ENCODE measurements at regions not wholly inside any gene's neighbourhood (a gene's known extent, or its start where the extent isn't known, plus 50 kb on each side); places are given as distances from the start of the nearest gene placed in this dataset.

DNA sequence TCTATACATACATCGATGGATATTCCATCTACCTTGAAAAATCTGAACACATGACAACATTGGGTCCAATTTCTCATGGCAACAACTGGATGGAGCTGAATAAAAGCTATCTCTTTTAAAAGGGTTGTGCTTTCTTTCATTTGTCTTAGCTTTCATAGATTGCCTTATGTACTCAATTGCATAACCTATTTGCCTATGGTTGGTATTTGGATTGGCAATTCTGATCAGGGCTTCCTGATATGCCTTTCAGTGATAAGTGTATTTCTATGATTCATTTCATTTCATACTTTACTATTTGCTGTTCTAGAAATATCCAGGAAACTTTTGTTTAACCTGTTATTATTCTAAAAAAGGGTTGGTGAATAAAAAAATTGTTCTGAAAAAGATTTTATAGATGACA is 509.9 kb downstream of the GRXCR1 start:
- intact Hi-C loops (cut with micrococcal nuclease; ENCODE audit: unreplicated experiment) (no loop called here), in situ Hi-C loops (cut with HindIII; ENCODE audit: extremely low pct_ligation_motif_present, low pct_unique_long_range_greater_than_20kb) (no loop called here)
- no peak for ATAC-seq
- Histone ChIP-seq H4K20me1 (ENCODE audit: insufficient read depth, low read length) (no peaks in the 10 kb centered on the region), H3K27me3 (ENCODE audit: control insufficient read depth in 1 of 2, insufficient read depth in 2 of 2, low read length in 2 of 2) (no peaks in the 10 kb centered on the region), H3K4me1 (ENCODE audit: insufficient read depth, low read length) (no peaks in the 10 kb centered on the region), H3K4me2 (ENCODE audit: low read depth, low read length) (no peak overlapping the region), H3K27ac (ENCODE audit: extremely low read length, insufficient read depth, low read length) (no peak overlapping the region), H3K36me3 (replicated peaks in 1 of 2; ENCODE audit: control insufficient read depth in 1 of 2, insufficient read depth in 2 of 2, low read length in 2 of 2) (no peaks in the 10 kb centered on the region), H3K4me3 (replicated peaks in 1 of 3; ENCODE audit: insufficient read depth in 1 of 3, low read depth in 2 of 3, low read length in 3 of 3) (no peak overlapping the region), H2AFZ (ENCODE audit: low read length) (no peak overlapping the region), H3K9ac (ENCODE audit: insufficient read depth, low read depth, low read length) (no peak overlapping the region), H3K9me3 (ENCODE audit: low read length) (peaks cover 55% of the 10 kb centered on the region), H3K79me2 (ENCODE audit: insufficient read depth, low read length) (no peaks in the 10 kb centered on the region)
- DNase-seq (ENCODE audit: low spot score): no peak
- FAIRE-seq: no peak
- BruUV-seq (replicated peaks): no TSS peak
- ChIA-PET POLR2A (no interaction called here), CTCF (ENCODE audit: low intra/inter-chr PET ratio, low total read pairs) (no interaction called here)
- WGBS (ENCODE audit: low lambda C conversion rate): 0% methylated on average over 1 of the region's 1 CpG
- TF ChIP-seq, protein P1, sequence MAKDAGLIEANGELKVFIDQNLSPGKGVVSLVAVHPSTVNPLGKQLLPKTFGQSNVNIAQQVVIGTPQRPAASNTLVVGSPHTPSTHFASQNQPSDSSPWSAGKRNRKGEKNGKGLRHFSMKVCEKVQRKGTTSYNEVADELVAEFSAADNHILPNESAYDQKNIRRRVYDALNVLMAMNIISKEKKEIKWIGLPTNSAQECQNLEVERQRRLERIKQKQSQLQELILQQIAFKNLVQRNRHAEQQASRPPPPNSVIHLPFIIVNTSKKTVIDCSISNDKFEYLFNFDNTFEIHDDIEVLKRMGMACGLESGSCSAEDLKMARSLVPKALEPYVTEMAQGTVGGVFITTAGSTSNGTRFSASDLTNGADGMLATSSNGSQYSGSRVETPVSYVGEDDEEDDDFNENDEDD (CRISPR knock-in tag; IDR thresholded peaks at IDR 0.05; ENCODE audit: borderline replicate concordance): no peak
- TF ChIP-seq, protein P2, sequence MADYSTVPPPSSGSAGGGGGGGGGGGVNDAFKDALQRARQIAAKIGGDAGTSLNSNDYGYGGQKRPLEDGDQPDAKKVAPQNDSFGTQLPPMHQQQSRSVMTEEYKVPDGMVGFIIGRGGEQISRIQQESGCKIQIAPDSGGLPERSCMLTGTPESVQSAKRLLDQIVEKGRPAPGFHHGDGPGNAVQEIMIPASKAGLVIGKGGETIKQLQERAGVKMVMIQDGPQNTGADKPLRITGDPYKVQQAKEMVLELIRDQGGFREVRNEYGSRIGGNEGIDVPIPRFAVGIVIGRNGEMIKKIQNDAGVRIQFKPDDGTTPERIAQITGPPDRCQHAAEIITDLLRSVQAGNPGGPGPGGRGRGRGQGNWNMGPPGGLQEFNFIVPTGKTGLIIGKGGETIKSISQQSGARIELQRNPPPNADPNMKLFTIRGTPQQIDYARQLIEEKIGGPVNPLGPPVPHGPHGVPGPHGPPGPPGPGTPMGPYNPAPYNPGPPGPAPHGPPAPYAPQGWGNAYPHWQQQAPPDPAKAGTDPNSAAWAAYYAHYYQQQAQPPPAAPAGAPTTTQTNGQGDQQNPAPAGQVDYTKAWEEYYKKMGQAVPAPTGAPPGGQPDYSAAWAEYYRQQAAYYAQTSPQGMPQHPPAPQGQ (CRISPR knock-in tag; IDR thresholded peaks at IDR 0.05; ENCODE audit: borderline replicate concordance): no peak
- no peak for TF ChIP-seq ZNF652 (CRISPR knock-in tag; IDR thresholded peaks at IDR 0.05; ENCODE audit: borderline replicate concordance, low read depth)
- TF ChIP-seq, protein P3, sequence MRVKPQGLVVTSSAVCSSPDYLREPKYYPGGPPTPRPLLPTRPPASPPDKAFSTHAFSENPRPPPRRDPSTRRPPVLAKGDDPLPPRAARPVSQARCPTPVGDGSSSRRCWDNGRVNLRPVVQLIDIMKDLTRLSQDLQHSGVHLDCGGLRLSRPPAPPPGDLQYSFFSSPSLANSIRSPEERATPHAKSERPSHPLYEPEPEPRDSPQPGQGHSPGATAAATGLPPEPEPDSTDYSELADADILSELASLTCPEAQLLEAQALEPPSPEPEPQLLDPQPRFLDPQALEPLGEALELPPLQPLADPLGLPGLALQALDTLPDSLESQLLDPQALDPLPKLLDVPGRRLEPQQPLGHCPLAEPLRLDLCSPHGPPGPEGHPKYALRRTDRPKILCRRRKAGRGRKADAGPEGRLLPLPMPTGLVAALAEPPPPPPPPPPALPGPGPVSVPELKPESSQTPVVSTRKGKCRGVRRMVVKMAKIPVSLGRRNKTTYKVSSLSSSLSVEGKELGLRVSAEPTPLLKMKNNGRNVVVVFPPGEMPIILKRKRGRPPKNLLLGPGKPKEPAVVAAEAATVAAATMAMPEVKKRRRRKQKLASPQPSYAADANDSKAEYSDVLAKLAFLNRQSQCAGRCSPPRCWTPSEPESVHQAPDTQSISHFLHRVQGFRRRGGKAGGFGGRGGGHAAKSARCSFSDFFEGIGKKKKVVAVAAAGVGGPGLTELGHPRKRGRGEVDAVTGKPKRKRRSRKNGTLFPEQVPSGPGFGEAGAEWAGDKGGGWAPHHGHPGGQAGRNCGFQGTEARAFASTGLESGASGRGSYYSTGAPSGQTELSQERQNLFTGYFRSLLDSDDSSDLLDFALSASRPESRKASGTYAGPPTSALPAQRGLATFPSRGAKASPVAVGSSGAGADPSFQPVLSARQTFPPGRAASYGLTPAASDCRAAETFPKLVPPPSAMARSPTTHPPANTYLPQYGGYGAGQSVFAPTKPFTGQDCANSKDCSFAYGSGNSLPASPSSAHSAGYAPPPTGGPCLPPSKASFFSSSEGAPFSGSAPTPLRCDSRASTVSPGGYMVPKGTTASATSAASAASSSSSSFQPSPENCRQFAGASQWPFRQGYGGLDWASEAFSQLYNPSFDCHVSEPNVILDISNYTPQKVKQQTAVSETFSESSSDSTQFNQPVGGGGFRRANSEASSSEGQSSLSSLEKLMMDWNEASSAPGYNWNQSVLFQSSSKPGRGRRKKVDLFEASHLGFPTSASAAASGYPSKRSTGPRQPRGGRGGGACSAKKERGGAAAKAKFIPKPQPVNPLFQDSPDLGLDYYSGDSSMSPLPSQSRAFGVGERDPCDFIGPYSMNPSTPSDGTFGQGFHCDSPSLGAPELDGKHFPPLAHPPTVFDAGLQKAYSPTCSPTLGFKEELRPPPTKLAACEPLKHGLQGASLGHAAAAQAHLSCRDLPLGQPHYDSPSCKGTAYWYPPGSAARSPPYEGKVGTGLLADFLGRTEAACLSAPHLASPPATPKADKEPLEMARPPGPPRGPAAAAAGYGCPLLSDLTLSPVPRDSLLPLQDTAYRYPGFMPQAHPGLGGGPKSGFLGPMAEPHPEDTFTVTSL (CRISPR knock-in tag; IDR thresholded peaks at IDR 0.05; ENCODE audit: borderline replicate concordance): no peak
- no peak for TF ChIP-seq ARID2 (CRISPR knock-in tag; IDR thresholded peaks at IDR 0.05; ENCODE audit: borderline replicate concordance)
- TF ChIP-seq GATAD1 (CRISPR knock-in tag; IDR thresholded peaks at IDR 0.05): no peak
- TF ChIP-seq, protein P4, sequence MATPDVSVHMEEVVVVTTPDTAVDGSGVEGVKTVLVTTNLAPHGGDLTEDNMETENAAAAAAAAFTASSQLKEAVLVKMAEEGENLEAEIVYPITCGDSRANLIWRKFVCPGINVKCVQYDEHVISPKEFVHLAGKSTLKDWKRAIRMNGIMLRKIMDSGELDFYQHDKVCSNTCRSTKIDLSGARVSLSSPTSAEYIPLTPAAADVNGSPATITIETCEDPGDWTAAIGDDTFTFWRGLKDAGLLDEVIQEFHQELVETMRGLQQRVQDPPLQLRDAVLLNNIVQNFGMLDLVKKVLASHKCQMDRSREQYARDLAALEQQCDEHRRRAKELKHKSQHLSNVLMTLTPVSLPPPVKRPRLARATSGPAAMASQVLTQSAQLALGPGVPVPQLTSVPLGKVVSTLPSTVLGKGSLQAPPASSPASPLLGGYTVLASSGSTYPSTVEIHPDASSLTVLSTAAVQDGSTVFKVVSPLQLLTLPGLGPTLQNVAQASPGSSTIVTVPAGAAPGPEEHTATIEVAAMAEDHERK (CRISPR knock-in tag; IDR thresholded peaks at IDR 0.05; ENCODE audit: low read depth): no peak
- TF ChIP-seq TMF1 (CRISPR knock-in tag; IDR thresholded peaks at IDR 0.05; ENCODE audit: low read depth): no peak
- TF ChIP-seq, protein P5, sequence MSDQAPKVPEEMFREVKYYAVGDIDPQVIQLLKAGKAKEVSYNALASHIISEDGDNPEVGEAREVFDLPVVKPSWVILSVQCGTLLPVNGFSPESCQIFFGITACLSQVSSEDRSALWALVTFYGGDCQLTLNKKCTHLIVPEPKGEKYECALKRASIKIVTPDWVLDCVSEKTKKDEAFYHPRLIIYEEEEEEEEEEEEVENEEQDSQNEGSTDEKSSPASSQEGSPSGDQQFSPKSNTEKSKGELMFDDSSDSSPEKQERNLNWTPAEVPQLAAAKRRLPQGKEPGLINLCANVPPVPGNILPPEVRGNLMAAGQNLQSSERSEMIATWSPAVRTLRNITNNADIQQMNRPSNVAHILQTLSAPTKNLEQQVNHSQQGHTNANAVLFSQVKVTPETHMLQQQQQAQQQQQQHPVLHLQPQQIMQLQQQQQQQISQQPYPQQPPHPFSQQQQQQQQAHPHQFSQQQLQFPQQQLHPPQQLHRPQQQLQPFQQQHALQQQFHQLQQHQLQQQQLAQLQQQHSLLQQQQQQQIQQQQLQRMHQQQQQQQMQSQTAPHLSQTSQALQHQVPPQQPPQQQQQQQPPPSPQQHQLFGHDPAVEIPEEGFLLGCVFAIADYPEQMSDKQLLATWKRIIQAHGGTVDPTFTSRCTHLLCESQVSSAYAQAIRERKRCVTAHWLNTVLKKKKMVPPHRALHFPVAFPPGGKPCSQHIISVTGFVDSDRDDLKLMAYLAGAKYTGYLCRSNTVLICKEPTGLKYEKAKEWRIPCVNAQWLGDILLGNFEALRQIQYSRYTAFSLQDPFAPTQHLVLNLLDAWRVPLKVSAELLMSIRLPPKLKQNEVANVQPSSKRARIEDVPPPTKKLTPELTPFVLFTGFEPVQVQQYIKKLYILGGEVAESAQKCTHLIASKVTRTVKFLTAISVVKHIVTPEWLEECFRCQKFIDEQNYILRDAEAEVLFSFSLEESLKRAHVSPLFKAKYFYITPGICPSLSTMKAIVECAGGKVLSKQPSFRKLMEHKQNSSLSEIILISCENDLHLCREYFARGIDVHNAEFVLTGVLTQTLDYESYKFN (CRISPR knock-in tag; conservative IDR thresholded peaks at IDR 0.05): no peak
- TF ChIP-seq GTF3A (CRISPR knock-in tag; conservative IDR thresholded peaks at IDR 0.05): no peak
- TF ChIP-seq FOSL1 (CRISPR knock-in tag; IDR thresholded peaks at IDR 0.05; ENCODE audit: borderline replicate concordance): no peak

Measured in HepG2 (cell line).